ENCODE measurements at regions not wholly inside any gene's neighbourhood (a gene's known extent, or its start where the extent isn't known, plus 50 kb on each side); places are given as distances from the start of the nearest gene placed in this dataset.

DNA sequence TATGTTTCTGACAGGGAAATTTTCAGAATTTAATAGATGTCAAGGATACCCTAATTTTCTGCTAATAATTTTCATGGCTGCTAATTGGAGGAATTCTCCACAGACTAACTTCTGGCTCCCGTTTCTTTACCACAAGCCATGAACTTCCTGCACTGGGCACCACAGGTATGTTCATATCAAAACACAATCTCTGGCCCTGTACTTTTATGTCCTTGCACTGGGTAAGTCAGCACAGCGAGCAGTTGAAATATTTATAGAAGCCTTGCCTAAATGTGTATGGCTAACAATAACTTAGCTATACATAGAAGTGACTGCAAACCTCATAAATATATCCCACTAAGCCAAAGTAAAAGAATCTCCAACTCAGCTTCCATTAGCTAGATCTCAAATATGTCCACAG lies 246.9 kb downstream of the ZIC1 start:
- no peak for TF ChIP-seq POLR2AphosphoS5 (IDR thresholded peaks at IDR 0.05; ENCODE audit: low read depth, low read length)
- no peak for TF ChIP-seq POLR2A (IDR thresholded peaks at IDR 0.05; ENCODE audit: low read depth, low read length)
- no peak for TF ChIP-seq TAF1 (IDR thresholded peaks at IDR 0.05; ENCODE audit: borderline replicate concordance, low read depth, low read length)
